Activated gamma-delta T cell treated with Interleukin-2 at 50 U/mL for 16 hours (primary cell): ENCODE measurements at regions not wholly inside any gene's neighbourhood (a gene's known extent, or its start where the extent isn't known, plus 50 kb on each side); places are given as distances from the start of the nearest gene placed in this dataset.

Experiments
- DNase-seq: peaks from one replicate; pipeline ENCODE4 v3.0.0-alpha.2; 2020

- DNase-seq: no peak
Measured at GRCh38 chr12:34348064-34348463, 325.8 kb downstream of the ALG10 start.

GRCh38 chr12:34348836-34349672 lies 326.8 kb downstream of the ALG10 start:
- no peak for DNase-seq

GRCh38 chr12:34349673-34349961 lies 327.3 kb downstream of the ALG10 start:
- DNase-seq: no peak

GRCh38 chr12:34350092-34351041 lies 328.1 kb downstream of the ALG10 start:
- no peak for DNase-seq

GRCh38 chr12:34352098-34352497 lies 329.8 kb downstream of the ALG10 start:
- no peak for DNase-seq

- DNase-seq: no peak
Measured at GRCh38 chr12:34354239-34355200, 332.2 kb downstream of the ALG10 start.

- no peak for DNase-seq
Measured at GRCh38 chr12:34356233-34356987, 334.1 kb downstream of the ALG10 start.

- no peak for DNase-seq
Measured at GRCh38 chr12:34357791-34358190, 335.5 kb downstream of the ALG10 start.

GRCh38 chr12:34358198-34358597 lies 335.9 kb downstream of the ALG10 start:
- no peak for DNase-seq

GRCh38 chr12:34361721-34362316 lies 339.5 kb downstream of the ALG10 start:
- no peak for DNase-seq

- DNase-seq: no peak
Measured at GRCh38 chr12:34363050-34363673, 340.9 kb downstream of the ALG10 start.

- DNase-seq: no peak
Measured at GRCh38 chr12:34368079-34368478, 345.8 kb downstream of the ALG10 start.

- DNase-seq: no peak
Measured at GRCh38 chr12:34371050-34371449, 348.8 kb downstream of the ALG10 start.

GRCh38 chr12:34372003-34372402 lies 349.7 kb downstream of the ALG10 start:
- no peak for DNase-seq

GRCh38 chr12:34373926-34374325 lies 351.6 kb downstream of the ALG10 start:
- DNase-seq: no peak

- no peak for DNase-seq
Measured at GRCh38 chr12:34376133-34376799, 354.0 kb downstream of the ALG10 start.

GRCh38 chr12:34377243-34378035 lies 355.1 kb downstream of the ALG10 start:
- DNase-seq: no peak

GRCh38 chr12:34379142-34379541 lies 356.8 kb downstream of the ALG10 start:
- DNase-seq: no peak

- DNase-seq: no peak
Measured at GRCh38 chr12:34384693-34385092, 362.4 kb downstream of the ALG10 start.

- DNase-seq: no peak
Measured at GRCh38 chr12:34386016-34386415, 363.7 kb downstream of the ALG10 start.
